SK-N-SH (cell line): ENCODE measurements at regions not wholly inside any gene's neighbourhood (a gene's known extent, or its start where the extent isn't known, plus 50 kb on each side); places are given as distances from the start of the nearest gene placed in this dataset.

Source experiments
- CTCF ChIA-PET: fragments of 300-600, 350-600 bp; formaldehyde crosslinking; extraction: SDS; loops from one replicate; lab custom pipeline; 2021; lab: Yijun Ruan, JAX
- POLR2A ChIA-PET: fragments of 350-600 bp; sonication (Branson Sonifier 250); formaldehyde crosslinking; extraction: SDS; loops from one replicate; lab custom pipeline; 2020; ENCODE audit warnings: antibody characterized with exemption, inconsistent platforms; lab: Yijun Ruan, JAX
- DNase-seq: peaks from one replicate; pipeline ENCODE4 v3.0.0; 2012
- H2AFZ ChIP-seq: fragments of 200-600 bp; sonication (generic); 2 replicates; pipeline ENCODE4 v1.8.1; 2016; ENCODE audit warnings: antibody characterized with exemption, mild to moderate bottlenecking, low read depth
- H3F3A ChIP-seq: fragments of 200-600 bp; sonication (generic); replicated peaks from 2 replicates; pipeline ENCODE3; 2016; ENCODE audit warnings: antibody characterized with exemption, mild to moderate bottlenecking; ENCODE audit not compliant: insufficient read depth
- H3K27ac ChIP-seq, 2 experiments: fragments of 200-500 bp in 1 of 2; fragments of 200-600 bp in 1 of 2; sonication (Bioruptor generic) in 1 of 2; sonication (generic), shearing (Covaris generic) in 1 of 2; 2 replicates each; pipeline versions ENCODE4 v1.5.1 to v1.6.1; 2014 to 2016; ENCODE audit warnings: low read depth in 2 of 2, inconsistent platforms in 1 of 2, low read length in 1 of 2, mild to moderate bottlenecking in 1 of 2, mixed read lengths in 1 of 2
- H3K27me3 ChIP-seq: fragments of 200-600 bp; sonication (generic), shearing (Covaris generic); 2 replicates; pipeline ENCODE4 v1.6.1; 2016; ENCODE audit warnings: mixed run types; ENCODE audit not compliant: insufficient read depth
- H3K36me3 ChIP-seq, 2 experiments: fragments of 200-500 bp in 1 of 2; fragments of 200-600 bp in 1 of 2; sonication (Bioruptor generic) in 1 of 2; sonication (generic) in 1 of 2; replicated peaks in 1 of 2; 2 replicates each; pipeline versions ENCODE3 to v1.5.1; 2014 to 2016; ENCODE audit warnings: low read length in 1 of 2, mild to moderate bottlenecking in 1 of 2; ENCODE audit not compliant: insufficient read depth in 2 of 2, control insufficient read depth in 1 of 2
- H3K4me1 ChIP-seq, 2 experiments: fragments of 200-500 bp in 1 of 2; fragments of 200-600 bp in 1 of 2; sonication (Bioruptor generic) in 1 of 2; sonication (generic), shearing (Covaris generic) in 1 of 2; 2 replicates each; pipeline versions ENCODE4 v1.5.1 to v1.6.1; 2014 to 2016; ENCODE audit warnings: low read depth in 1 of 2, low read length in 1 of 2, mixed run types in 1 of 2; ENCODE audit not compliant: insufficient read depth in 2 of 2, control insufficient read depth in 1 of 2
- H3K4me2 ChIP-seq: fragments of 200-600 bp; sonication (generic), shearing (Covaris generic); 2 replicates; pipeline ENCODE4 v1.6.1; 2017; ENCODE audit warnings: mixed run types
- H3K4me3 ChIP-seq, 2 experiments: fragments of 200-500 bp in 1 of 2; fragments of 200-600 bp in 1 of 2; sonication (Bioruptor generic) in 1 of 2; sonication (generic), shearing (Covaris generic) in 1 of 2; 2 replicates each; pipeline versions ENCODE4 v1.5.1 to v1.8.1; 2014 to 2016; ENCODE audit warnings: low read depth in 2 of 2, inconsistent platforms in 1 of 2, low read length in 1 of 2, mild to moderate bottlenecking in 1 of 2, mixed read lengths in 1 of 2, moderate library complexity in 1 of 2
- H3K79me2 ChIP-seq: fragments of 200-600 bp; sonication (generic); 2 replicates; pipeline ENCODE4 v1.8.1; 2017; ENCODE audit warnings: mild to moderate bottlenecking; ENCODE audit not compliant: insufficient read depth
- H3K9ac ChIP-seq: fragments of 200-600 bp; sonication (generic); 2 replicates; pipeline ENCODE4 v1.6.1; 2017; ENCODE audit warnings: mixed run types
- H3K9me2 ChIP-seq: fragments of 200-600 bp; sonication (generic); 2 replicates; pipeline ENCODE4 v1.6.1; 2017; ENCODE audit warnings: mixed run types
- H3K9me3 ChIP-seq: fragments of 200-600 bp; sonication (generic); 2 replicates; pipeline ENCODE4 v1.6.1; 2017; ENCODE audit warnings: mixed run types, mild to moderate bottlenecking, moderate library complexity
- H4K20me1 ChIP-seq: fragments of 200-600 bp; sonication (generic); 2 replicates; pipeline ENCODE4 v1.6.1; 2017; ENCODE audit warnings: mild to moderate bottlenecking, mixed run types; ENCODE audit not compliant: insufficient read depth
- EP300 ChIP-seq, 2 experiments: IDR thresholded peaks; 2 replicates each; pipeline versions ENCODE4 v1.4.0 to v1.6.1; 2012; ENCODE audit warnings: borderline replicate concordance in 1 of 2, low read depth in 1 of 2, low read length in 1 of 2
- EZH2phosphoT487 ChIP-seq: fragments of 200-600 bp; sonication (generic); IDR thresholded peaks from 2 replicates; pipeline ENCODE4 v1.6.1; 2017; ENCODE audit warnings: low read depth, mixed run types, mild to moderate bottlenecking, antibody characterized with exemption, moderate library complexity, borderline replicate concordance
- FOSL2 ChIP-seq: IDR thresholded peaks from 2 replicates; pipeline ENCODE4 v1.4.0; 2012; ENCODE audit warnings: low read depth, mild to moderate bottlenecking, moderate library complexity, borderline replicate concordance
- FOXJ3 ChIP-seq: sonication (generic); formaldehyde crosslinking; IDR thresholded peaks from 2 replicates; pipeline ENCODE4 v1.5.1; 2020; ENCODE audit warnings: mild to moderate bottlenecking, missing genetic modification reagents
- GATA2 ChIP-seq: sonication (generic); formaldehyde crosslinking; IDR thresholded peaks from 2 replicates; pipeline ENCODE4 v1.5.0; 2020; ENCODE audit warnings: mild to moderate bottlenecking, missing genetic modification reagents
- IRF3 ChIP-seq: fragments of 150-350 bp; IDR thresholded peaks from 2 replicates; pipeline ENCODE4 v1.6.1; 2016; ENCODE audit warnings: mild to moderate bottlenecking, low read depth, low read length
- JUND ChIP-seq: IDR thresholded peaks from 2 replicates; pipeline ENCODE4 v1.4.0; 2012
- MAX ChIP-seq: IDR thresholded peaks from 2 replicates; pipeline ENCODE4 v1.4.0; 2012; ENCODE audit warnings: low read depth
- NFIC ChIP-seq: IDR thresholded peaks from 2 replicates; pipeline ENCODE4 v1.4.0; 2012; ENCODE audit warnings: borderline replicate concordance
- POLR2AphosphoS5 ChIP-seq: IDR thresholded peaks from 2 replicates; pipeline ENCODE4 v1.6.1; 2012; ENCODE audit warnings: low read depth, low read length
- RCOR1 ChIP-seq: fragments of 150-350 bp; IDR thresholded peaks from 2 replicates; pipeline ENCODE4 v1.6.1; 2017; ENCODE audit warnings: antibody characterized with exemption, low read length
- SMC3 ChIP-seq: IDR thresholded peaks from 2 replicates; pipeline ENCODE4 v1.6.1; 2012; ENCODE audit warnings: low read depth, low read length, improper control_type of control experiment
- TAF1 ChIP-seq: IDR thresholded peaks from 2 replicates; pipeline ENCODE4 v1.6.1; 2012; ENCODE audit warnings: low read depth, mild to moderate bottlenecking, low read length, moderate library complexity, borderline replicate concordance
- TCF12 ChIP-seq: IDR thresholded peaks from 2 replicates; pipeline ENCODE4 v1.4.0; 2012
- TEAD4 ChIP-seq: IDR thresholded peaks from 2 replicates; pipeline ENCODE4 v1.4.0; 2012; ENCODE audit warnings: mild to moderate bottlenecking, borderline replicate concordance; ENCODE audit not compliant: insufficient read depth
- USF1 ChIP-seq: IDR thresholded peaks from 2 replicates; pipeline ENCODE4 v1.4.0; 2012; ENCODE audit warnings: low read depth, borderline replicate concordance
- ZBTB33 ChIP-seq: IDR thresholded peaks from 2 replicates; pipeline ENCODE4 v1.4.0; 2012; ENCODE audit warnings: low read depth, borderline replicate concordance
- WGBS: methylation state at CpG from one replicate; pipeline ENCODE4 v1.1.6; 2017; ENCODE audit warnings: low lambda C conversion rate; 5-methylcytosine and 5-hydroxymethylcytosine counted together

GRCh38 chr9:93865716-93866115 is 89.4 kb downstream of the BARX1 start:
- Histone ChIP-seq H3K27ac (no peak overlapping the region), H3K9me2 (no peaks in the 10 kb centered on the region), H3K79me2 (no peaks in the 10 kb centered on the region), H3K36me3 (no peaks in the 10 kb centered on the region), H4K20me1 (no peaks in the 10 kb centered on the region), H2AFZ (no peak overlapping the region), H3K4me1 (no peaks in the 10 kb centered on the region; a peak in 1 of 4 replicates), H3K4me2 (no peak overlapping the region), H3K9ac (no peak overlapping the region), H3K9me3 (no peaks in the 10 kb centered on the region; the same call in 1 of the 2 replicates), H3K4me3 (no peak overlapping the region)
- CTCF ChIA-PET, result no interaction called here
- no peak for DNase-seq
- 19% methylated on average over 3 of the region's 5 CpGs for WGBS
- TF ChIP-seq JUND (no peak), IRF3 (no peak), FOSL2 (no peak), ZBTB33 (no peak), RCOR1 (no peak), EZH2phosphoT487 (no peak), FOXJ3 (CRISPR knock-in tag) (no peak), TEAD4 (no peak), TAF1 (no peak), POLR2AphosphoS5 (no peak), MAX (no peak), TCF12 (no peak), GATA2 (CRISPR knock-in tag) (no peak), USF1 (no peak), EP300 (IDR thresholded peaks at IDR 0.05; ENCODE audit: borderline replicate concordance in 1 of 2, low read depth in 1 of 2, low read length in 1 of 2) (no peak), SMC3 (no peak), NFIC (no peak)
- TF ChIP-seq, all 33 proteins: peak for 0
- POLR2A ChIA-PET, result no interaction called here
- Histone ChIP-seq H3F3A (no peaks in the 10 kb centered on the region), H3K27me3 (no peaks in the 10 kb centered on the region)
